ENCODE measurements at regions not wholly inside any gene's neighbourhood (a gene's known extent, or its start where the extent isn't known, plus 50 kb on each side); places are given as distances from the start of the nearest gene placed in this dataset.

GRCh38 chr9:134563397-134563796 is 78.2 kb upstream of the COL5A1 start:
- H3K79me2 ChIP-seq (ENCODE audit: control insufficient read depth in 1 of 2, insufficient read depth in 2 of 2, low read length in 2 of 2): no peaks in the 10 kb centered on the region
- no peak overlapping the region for H2AFZ ChIP-seq (ENCODE audit: low read length)
- FAIRE-seq: no peak
- H4K91ac ChIP-seq (replicated peaks; ENCODE audit: insufficient read length, low read length): no peak overlapping the region
- CTCF ChIA-PET (ENCODE audit: partially characterized antibody): no interaction called here
- no peak overlapping the region for H2BK120ac ChIP-seq (replicated peaks; ENCODE audit: low read depth, low read length)
- 82% methylated on average over 4 of the region's 4 CpGs; no CpG with 5 or more reads in 1 of the 2 experiments for WGBS, 2 experiments (ENCODE audit: extremely low coverage in 1 of 2, insufficient coverage in 1 of 2, insufficient read length in 1 of 2, insufficient replicate concordance in 2 of 2, low coverage in 1 of 2, low lambda C conversion rate in 2 of 2, missing lambda C conversion rate in 1 of 2)
- H3K4me1 ChIP-seq (replicated peaks in 1 of 4; ENCODE audit: control insufficient read depth in 3 of 4, insufficient read depth in 4 of 4, low read length in 3 of 4): no peaks in the 10 kb centered on the region
- H3K36me3 ChIP-seq (ENCODE audit: control insufficient read depth in 2 of 4, insufficient read depth in 4 of 4, low read length in 3 of 4): no peaks in the 10 kb centered on the region
- no peak overlapping the region for H2AK5ac ChIP-seq (ENCODE audit: low read depth, low read length)
- no peaks in the 10 kb centered on the region for H4K20me1 ChIP-seq (replicated peaks in 1 of 2; ENCODE audit: control insufficient read depth in 1 of 2, insufficient read depth in 2 of 2, low read length in 2 of 2)
- H2BK15ac ChIP-seq (ENCODE audit: low read length): no peak overlapping the region
- H4K8ac ChIP-seq (ENCODE audit: extremely low read depth, insufficient read depth, low read length): no peak overlapping the region
- H3K18ac ChIP-seq (ENCODE audit: extremely low read depth, low read length): no peak overlapping the region
- H2BK5ac ChIP-seq (ENCODE audit: low read depth, low read length): no peak overlapping the region
- H3K23me2 ChIP-seq (ENCODE audit: low read depth, low read length): no peaks in the 10 kb centered on the region
- no peak overlapping the region for H3K56ac ChIP-seq (replicated peaks; ENCODE audit: insufficient read length, low read depth, low read length)
- H4K5ac ChIP-seq (ENCODE audit: insufficient read length, low read depth, low read length): no peak overlapping the region
- no peaks in the 10 kb centered on the region for H3K79me1 ChIP-seq (ENCODE audit: low read depth, low read length)
- H3K9ac ChIP-seq (replicated peaks in 1 of 4; ENCODE audit: extremely low read depth in 1 of 4, low read depth in 3 of 4, low read length in 3 of 4): no peak overlapping the region
- no peak overlapping the region for H3K4me3 ChIP-seq (ENCODE audit: extremely low read depth in 1 of 4, insufficient read depth in 2 of 4, low read depth in 3 of 4, low read length in 4 of 4)
- no peak overlapping the region for H3K27ac ChIP-seq (ENCODE audit: low read depth, low read length)
- no peak overlapping the region for H3K4ac ChIP-seq (replicated peaks; ENCODE audit: insufficient read length, low read depth, low read length)
- POLR2A ChIA-PET (ENCODE audit: partially characterized antibody): no interaction called here
- H3K23ac ChIP-seq (ENCODE audit: insufficient read length): no peak overlapping the region
- no peak overlapping the region for H2BK12ac ChIP-seq (ENCODE audit: low read depth, low read length)
- no peak overlapping the region for H2BK20ac ChIP-seq (ENCODE audit: low read length)
- H3K27me3 ChIP-seq (replicated peaks in 1 of 4; ENCODE audit: control insufficient read depth in 3 of 4, extremely low read depth in 1 of 4, insufficient read depth in 3 of 4, low read length in 3 of 4): no peaks in the 10 kb centered on the region; a peak in 1 of 7 replicates
- no peak overlapping the region for H3K14ac ChIP-seq (ENCODE audit: insufficient read length)
- no peak overlapping the region for H3K4me2 ChIP-seq (ENCODE audit: insufficient read depth in 1 of 2, low read depth in 2 of 2, low read length in 2 of 2)
- peaks cover 0 to 3% of the 10 kb centered on the region in 2 experiments; a peak in 1 of 4 replicates for H3K9me3 ChIP-seq (ENCODE audit: insufficient read depth in 2 of 2, low read depth in 1 of 2, low read length in 1 of 2)
- peak in 1 of 2 experiments; percentile 4 for DNase-seq (ENCODE audit: low read depth in 1 of 2, low spot score in 2 of 2)
- TF ChIP-seq CEBPB (IDR thresholded peaks at IDR 0.05; ENCODE audit: low read depth, low read length) (no peak), CHD2 (IDR thresholded peaks at IDR 0.05; ENCODE audit: low read length) (no peak), SP2 (IDR thresholded peaks at IDR 0.05; ENCODE audit: low read length) (no peak), ZNF274 (IDR thresholded peaks at IDR 0.05; ENCODE audit: borderline replicate concordance, extremely low read depth, low read length) (no peak), ASH2L (IDR thresholded peaks at IDR 0.05; ENCODE audit: low read length) (no peak), RXRA (IDR thresholded peaks at IDR 0.05; ENCODE audit: insufficient read depth, low read depth, low read length) (no peak), CHD1 (IDR thresholded peaks at IDR 0.05; ENCODE audit: low read depth, low read length) (no peak), SIX5 (IDR thresholded peaks at IDR 0.05; ENCODE audit: low read depth, low read length) (no peak), POU5F1 (IDR thresholded peaks at IDR 0.05; ENCODE audit: low read depth, low read length) (no peak), SAP30 (IDR thresholded peaks at IDR 0.05; ENCODE audit: insufficient read depth, insufficient replicate concordance, low read length) (no peak), KDM5A (IDR thresholded peaks at IDR 0.05; ENCODE audit: low read length) (no peak), TCF12 (IDR thresholded peaks at IDR 0.05; ENCODE audit: low read depth, low read length) (no peak)
